Smooth muscle cell (in vitro differentiated cells): ENCODE measurements at regions not wholly inside any gene's neighbourhood (a gene's known extent, or its start where the extent isn't known, plus 50 kb on each side); places are given as distances from the start of the nearest gene placed in this dataset.

Experiments
- DNase-seq: peaks from one replicate; lab custom pipeline; 2025; ENCODE audit not compliant: unreplicated experiment; lab: John Stamatoyannopoulos, UW
- H2AFZ ChIP-seq: fragments of 200-600 bp; sonication (generic); 2 replicates; pipeline ENCODE4 v1.6.0; 2016; ENCODE audit warnings: antibody characterized with exemption, low read depth, mild to moderate bottlenecking
- H3F3A ChIP-seq: fragments of 200-600 bp; sonication (generic); 2 replicates; pipeline ENCODE4 v1.6.0; 2017; ENCODE audit warnings: antibody characterized with exemption, low read depth
- H3K27ac ChIP-seq: fragments of 200-600 bp; sonication (generic); 2 replicates; pipeline ENCODE4 v1.5.1; 2016; ENCODE audit warnings: low read depth, mild to moderate bottlenecking
- H3K27me3 ChIP-seq: fragments of 200-600 bp; sonication (generic); 2 replicates; pipeline ENCODE4 v1.6.1; 2016; ENCODE audit warnings: low read depth, mild to moderate bottlenecking
- H3K36me3 ChIP-seq: fragments of 200-600 bp; sonication (generic); 2 replicates; pipeline ENCODE4 v1.5.1; 2016; ENCODE audit warnings: low read depth
- H3K4me1 ChIP-seq: fragments of 200-600 bp; sonication (generic); 2 replicates; pipeline ENCODE4 v1.5.1; 2016; ENCODE audit warnings: low read depth
- H3K4me2 ChIP-seq: fragments of 200-600 bp; sonication (generic); 2 replicates; pipeline ENCODE4 v1.6.0; 2016; ENCODE audit warnings: mild to moderate bottlenecking
- H3K4me3 ChIP-seq: fragments of 200-600 bp; sonication (generic); 2 replicates; pipeline ENCODE4 v1.5.1; 2016; ENCODE audit warnings: mild to moderate bottlenecking
- H3K79me2 ChIP-seq: fragments of 200-600 bp; sonication (generic); 2 replicates; pipeline ENCODE4 v1.6.0; 2016; ENCODE audit warnings: low read depth, mild to moderate bottlenecking
- H3K9ac ChIP-seq: fragments of 200-600 bp; sonication (generic); 2 replicates; pipeline ENCODE4 v1.6.0; 2016; ENCODE audit warnings: low read depth
- H3K9me3 ChIP-seq: fragments of 200-600 bp; sonication (generic); replicated peaks from 2 replicates; pipeline ENCODE4 v1.5.1; 2016; ENCODE audit warnings: low read depth
- H4K20me1 ChIP-seq: fragments of 200-600 bp; sonication (generic); 2 replicates; pipeline ENCODE4 v1.6.0; 2016; ENCODE audit warnings: low read depth
- CTCF ChIP-seq: fragments of 200-600 bp; sonication (generic); IDR thresholded peaks from 2 replicates; pipeline ENCODE4 v1.5.1; 2017; ENCODE audit warnings: borderline replicate concordance, mild to moderate bottlenecking, antibody characterized with exemption; ENCODE audit not compliant: insufficient read depth, poor library complexity, severe bottlenecking
- WGBS: methylation state at CpG from one replicate; pipeline ENCODE4 v1.1.7; 2016; ENCODE audit warnings: low lambda C conversion rate; 5-methylcytosine and 5-hydroxymethylcytosine counted together

GRCh38 chr10:84854439-84854838 lies 526.0 kb downstream of the CCSER2 start:
- Histone ChIP-seq H3K36me3 (no peaks in the 10 kb centered on the region), H4K20me1 (no peaks in the 10 kb centered on the region), H2AFZ (no peak overlapping the region), H3K4me3 (no peak overlapping the region), H3K79me2 (no peaks in the 10 kb centered on the region), H3K27me3 (no peaks in the 10 kb centered on the region), H3K9me3 (no peaks in the 10 kb centered on the region), H3K27ac (no peak overlapping the region), H3F3A (no peaks in the 10 kb centered on the region), H3K4me1 (no peaks in the 10 kb centered on the region), H3K9ac (no peak overlapping the region), H3K4me2 (no peak overlapping the region)
- WGBS, result 82% methylated on average over 3 of the region's 3 CpGs
- no peak for DNase-seq
- no peak for TF ChIP-seq CTCF

GRCh38 chr10:84860855-84861254 lies 532.5 kb downstream of the CCSER2 start:
- no peak overlapping the region for H3K9ac ChIP-seq
- no peaks in the 10 kb centered on the region for H3F3A ChIP-seq
- no peak overlapping the region for H3K27ac ChIP-seq
- H3K4me1 ChIP-seq, result no peaks in the 10 kb centered on the region
- 94% methylated on average over 4 of the region's 4 CpGs for WGBS
- no peaks in the 10 kb centered on the region for H3K79me2 ChIP-seq
- H3K4me2 ChIP-seq, result no peak overlapping the region
- H3K9me3 ChIP-seq, result peaks cover 4% of the 10 kb centered on the region
- no peak for DNase-seq
- no peaks in the 10 kb centered on the region for H3K27me3 ChIP-seq
- H3K4me3 ChIP-seq, result no peak overlapping the region
- no peaks in the 10 kb centered on the region for H4K20me1 ChIP-seq
- H3K36me3 ChIP-seq, result no peaks in the 10 kb centered on the region
- TF ChIP-seq CTCF, result no peak
- H2AFZ ChIP-seq, result no peak overlapping the region

GRCh38 chr10:84862551-84862950 lies 534.2 kb downstream of the CCSER2 start:
- Histone ChIP-seq H2AFZ (no peak overlapping the region), H3K27ac (no peak overlapping the region)
- WGBS, result 100% methylated on average over 1 of the region's 1 CpG

More at GRCh38 chr10:84862551-84862950, 534.2 kb downstream of the CCSER2 start:
- no peak overlapping the region for H3K4me3 ChIP-seq
- H4K20me1 ChIP-seq, result no peaks in the 10 kb centered on the region
- H3F3A ChIP-seq, result no peaks in the 10 kb centered on the region
- no peaks in the 10 kb centered on the region for H3K27me3 ChIP-seq
- DNase-seq, result no peak
- H3K79me2 ChIP-seq, result no peaks in the 10 kb centered on the region
- peaks cover 4% of the 10 kb centered on the region for H3K9me3 ChIP-seq
- H3K4me2 ChIP-seq, result no peak overlapping the region
- H3K4me1 ChIP-seq, result no peaks in the 10 kb centered on the region
- no peak for TF ChIP-seq CTCF
- no peak overlapping the region for H3K9ac ChIP-seq
- H3K36me3 ChIP-seq, result no peaks in the 10 kb centered on the region
